ENCODE measurements at regions not wholly inside any gene's neighbourhood (a gene's known extent, or its start where the extent isn't known, plus 50 kb on each side); places are given as distances from the start of the nearest gene placed in this dataset.

DNA sequence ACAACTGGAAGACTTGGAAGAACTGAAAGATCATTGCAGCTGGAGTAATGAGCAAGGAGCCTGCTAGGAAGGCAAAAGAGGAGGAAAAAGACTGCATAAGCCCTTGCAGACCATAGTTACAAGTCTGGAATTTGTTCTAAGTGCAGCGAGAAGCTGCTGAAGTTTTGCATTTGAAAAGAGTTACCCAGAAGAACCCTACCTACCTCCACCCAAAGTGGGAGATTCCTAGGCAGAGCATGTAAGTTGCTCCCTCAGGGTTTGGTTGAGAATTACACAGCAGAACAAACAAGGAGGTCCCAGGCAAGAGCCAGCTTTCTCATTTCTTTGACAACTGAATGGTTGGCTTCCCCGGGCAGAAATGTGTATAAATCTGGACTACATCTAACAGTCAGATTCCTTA, 118.7 kb upstream of the NUDT7 start:
- intact Hi-C loops (cut with DNase I): no loop called here
- H3K9ac ChIP-seq (ENCODE audit: low read depth in 2 of 2, low read length in 2 of 2): no peak overlapping the region
- no peak for DNase-seq
- no peak overlapping the region for H3K4me3 ChIP-seq
- TF ChIP-seq, protein P1, sequence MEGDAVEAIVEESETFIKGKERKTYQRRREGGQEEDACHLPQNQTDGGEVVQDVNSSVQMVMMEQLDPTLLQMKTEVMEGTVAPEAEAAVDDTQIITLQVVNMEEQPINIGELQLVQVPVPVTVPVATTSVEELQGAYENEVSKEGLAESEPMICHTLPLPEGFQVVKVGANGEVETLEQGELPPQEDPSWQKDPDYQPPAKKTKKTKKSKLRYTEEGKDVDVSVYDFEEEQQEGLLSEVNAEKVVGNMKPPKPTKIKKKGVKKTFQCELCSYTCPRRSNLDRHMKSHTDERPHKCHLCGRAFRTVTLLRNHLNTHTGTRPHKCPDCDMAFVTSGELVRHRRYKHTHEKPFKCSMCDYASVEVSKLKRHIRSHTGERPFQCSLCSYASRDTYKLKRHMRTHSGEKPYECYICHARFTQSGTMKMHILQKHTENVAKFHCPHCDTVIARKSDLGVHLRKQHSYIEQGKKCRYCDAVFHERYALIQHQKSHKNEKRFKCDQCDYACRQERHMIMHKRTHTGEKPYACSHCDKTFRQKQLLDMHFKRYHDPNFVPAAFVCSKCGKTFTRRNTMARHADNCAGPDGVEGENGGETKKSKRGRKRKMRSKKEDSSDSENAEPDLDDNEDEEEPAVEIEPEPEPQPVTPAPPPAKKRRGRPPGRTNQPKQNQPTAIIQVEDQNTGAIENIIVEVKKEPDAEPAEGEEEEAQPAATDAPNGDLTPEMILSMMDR (IDR thresholded peaks at IDR 0.05): no peak
- no peaks in the 10 kb centered on the region for H3K9me3 ChIP-seq
- H3K4me1 ChIP-seq: no peaks in the 10 kb centered on the region
- H3K27me3 ChIP-seq: no peaks in the 10 kb centered on the region
- H3K36me3 ChIP-seq: no peaks in the 10 kb centered on the region
- H3K27ac ChIP-seq: no peak overlapping the region

DNA sequence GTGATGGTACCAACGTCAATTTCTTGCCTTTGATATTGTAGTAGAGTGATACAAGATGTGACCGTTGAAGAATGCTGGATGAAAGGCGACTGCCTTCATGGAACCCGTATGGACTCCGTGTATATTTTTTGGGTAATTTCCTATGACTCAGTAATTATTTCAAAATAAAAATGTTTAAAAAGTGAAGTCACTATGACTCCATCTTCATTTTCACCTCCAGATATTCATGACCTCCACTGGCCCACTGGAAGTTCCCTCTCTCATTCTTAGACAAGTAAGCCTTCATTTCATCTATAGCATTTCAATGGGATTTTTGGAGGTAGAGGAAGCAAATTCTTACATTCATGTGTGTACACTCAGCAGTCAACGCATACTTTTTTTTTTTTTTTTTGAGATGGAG, 111.8 kb upstream of the NUDT7 start:
- no peak overlapping the region for H3K27ac ChIP-seq
- no peak for DNase-seq
- no peaks in the 10 kb centered on the region for H3K36me3 ChIP-seq
- no peaks in the 10 kb centered on the region for H3K4me1 ChIP-seq
- H3K4me3 ChIP-seq: no peak overlapping the region
- intact Hi-C loops (cut with DNase I): no loop called here
- TF ChIP-seq, protein P1 (IDR thresholded peaks at IDR 0.05): no peak
- no peaks in the 10 kb centered on the region for H3K27me3 ChIP-seq
- H3K9ac ChIP-seq (ENCODE audit: low read depth in 2 of 2, low read length in 2 of 2): no peak overlapping the region
- no peaks in the 10 kb centered on the region for H3K9me3 ChIP-seq

DNA sequence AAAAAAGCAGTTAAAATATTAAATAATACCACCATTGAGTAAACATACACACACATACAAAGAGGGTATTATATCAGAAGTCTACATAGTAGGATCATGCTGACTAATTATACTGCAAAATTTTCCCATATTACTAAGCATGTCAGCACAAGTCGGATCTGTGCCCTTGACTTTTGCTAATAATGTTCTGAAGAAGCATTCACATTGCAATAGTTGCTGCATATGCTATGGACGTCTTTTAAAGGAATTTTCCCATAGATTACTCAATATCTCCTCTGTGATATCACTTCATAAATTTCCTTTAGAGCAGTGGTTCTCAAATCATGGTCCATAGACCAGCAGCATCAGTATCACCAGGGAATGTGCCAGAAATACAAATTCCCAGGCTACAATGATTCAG, 110.9 kb upstream of the NUDT7 start:
- TF ChIP-seq, protein P1 (IDR thresholded peaks at IDR 0.05): no peak
- intact Hi-C loops (cut with DNase I): no loop called here
- no peak overlapping the region for H3K27ac ChIP-seq

DNA sequence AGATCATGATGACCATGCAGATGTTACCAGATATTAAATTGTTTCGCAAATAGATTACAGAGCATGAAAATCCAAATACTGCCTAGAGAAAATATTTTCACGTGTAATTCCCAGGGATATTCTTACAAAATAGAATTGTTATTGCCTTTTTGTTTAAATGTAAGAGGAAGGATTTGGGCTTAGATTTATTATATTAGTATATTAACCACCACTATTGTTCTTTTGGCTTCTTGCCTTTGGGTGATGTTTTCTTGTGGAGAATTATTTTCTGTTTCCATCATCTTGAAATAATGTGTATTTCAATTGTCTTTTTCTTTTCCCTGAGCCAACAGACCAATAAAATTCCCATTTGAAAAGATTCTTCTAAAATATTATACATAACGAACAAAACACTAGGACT, 109.7 kb upstream of the NUDT7 start:
- Histone ChIP-seq H3K4me1 (no peaks in the 10 kb centered on the region), H3K27ac (no peak overlapping the region), H3K4me3 (no peak overlapping the region), H3K27me3 (no peaks in the 10 kb centered on the region), H3K36me3 (no peaks in the 10 kb centered on the region), H3K9ac (ENCODE audit: low read depth in 2 of 2, low read length in 2 of 2) (no peak overlapping the region), H3K9me3 (no peaks in the 10 kb centered on the region)
- TF ChIP-seq, protein P1 (IDR thresholded peaks at IDR 0.05): no peak
- no peak for DNase-seq
- intact Hi-C loops (cut with DNase I): no loop called here

More for the DNA sequence above, 110.9 kb upstream of the NUDT7 start:
- H3K9me3 ChIP-seq: no peaks in the 10 kb centered on the region
- DNase-seq: no peak
- no peaks in the 10 kb centered on the region for H3K27me3 ChIP-seq
- H3K4me1 ChIP-seq: no peaks in the 10 kb centered on the region
- no peak overlapping the region for H3K4me3 ChIP-seq
- no peaks in the 10 kb centered on the region for H3K36me3 ChIP-seq
- H3K9ac ChIP-seq (ENCODE audit: low read depth in 2 of 2, low read length in 2 of 2): no peak overlapping the region

DNA sequence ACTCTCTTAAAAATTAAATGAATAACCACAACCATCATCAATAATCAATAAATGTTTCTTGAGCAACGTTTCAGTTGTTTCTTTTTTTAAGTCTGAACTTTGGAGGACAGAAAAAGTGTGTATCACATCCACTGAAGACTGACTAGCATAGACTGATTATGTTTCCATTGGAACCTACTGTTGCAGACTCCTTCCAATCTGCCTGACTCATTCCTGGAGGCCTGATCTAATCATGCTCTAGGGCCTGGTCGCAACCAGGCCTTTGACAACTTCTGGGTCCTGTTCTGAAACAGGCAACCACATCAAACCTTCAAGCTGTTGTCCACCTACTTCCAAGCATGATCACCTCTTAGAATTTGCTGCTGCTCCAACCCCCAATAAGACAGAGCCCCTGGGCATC, 109.2 kb upstream of the NUDT7 start:
- H3K36me3 ChIP-seq: no peaks in the 10 kb centered on the region
- H3K4me1 ChIP-seq: no peaks in the 10 kb centered on the region
- no peak overlapping the region for H3K27ac ChIP-seq
- TF ChIP-seq, protein P1 (IDR thresholded peaks at IDR 0.05): no peak
- no peaks in the 10 kb centered on the region for H3K27me3 ChIP-seq
- H3K9ac ChIP-seq (ENCODE audit: low read depth in 2 of 2, low read length in 2 of 2): no peak overlapping the region
- intact Hi-C loops (cut with DNase I): no loop called here
- H3K4me3 ChIP-seq: no peak overlapping the region
- DNase-seq: no peak
- H3K9me3 ChIP-seq: no peaks in the 10 kb centered on the region

DNA sequence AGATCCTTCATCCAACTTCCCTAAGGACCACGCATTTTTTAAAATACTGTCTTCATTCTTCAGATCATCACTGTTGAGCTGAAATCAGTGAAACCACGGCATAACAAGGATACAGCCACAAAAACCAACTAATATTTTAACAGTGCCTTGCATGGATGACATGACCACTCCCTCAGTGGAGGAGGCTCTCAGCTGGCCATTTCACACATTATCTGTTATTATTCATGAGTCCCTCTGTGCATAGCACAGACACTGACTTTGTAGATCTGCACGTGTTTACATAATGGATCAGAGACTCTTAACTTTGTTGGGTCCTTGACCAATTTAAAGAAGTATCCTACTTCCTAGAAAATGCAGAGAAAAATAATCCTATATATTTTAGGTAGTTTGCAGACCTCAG, 104.8 kb upstream of the NUDT7 start:
- no peaks in the 10 kb centered on the region for H3K27me3 ChIP-seq
- no peaks in the 10 kb centered on the region for H3K9me3 ChIP-seq
- H3K9ac ChIP-seq (ENCODE audit: low read depth in 2 of 2, low read length in 2 of 2): no peak overlapping the region
- intact Hi-C loops (cut with DNase I): no loop called here
- DNase-seq: no peak
- no peaks in the 10 kb centered on the region for H3K4me1 ChIP-seq
- TF ChIP-seq, protein P1 (IDR thresholded peaks at IDR 0.05): no peak
- no peak overlapping the region for H3K27ac ChIP-seq
- no peak overlapping the region for H3K4me3 ChIP-seq
- H3K36me3 ChIP-seq: no peaks in the 10 kb centered on the region
